GM19455 (cell line): ENCODE measurements at regions not wholly inside any gene's neighbourhood (a gene's known extent, or its start where the extent isn't known, plus 50 kb on each side); places are given as distances from the start of the nearest gene placed in this dataset.
"Not testable (repeated sequence)": the region's sequence is repeated elsewhere in the genome, so short reads cannot be mapped to it uniquely, and the experiment has no call there.

ENCODE experiments used
- ATAC-seq: cut with Tn5 transposase; IDR thresholded peaks from one replicate; pipeline ENCODE4 v1.9.1; 2021; ENCODE audit not compliant: unreplicated experiment

- no peak for ATAC-seq
These were observed 97.1 kb downstream of the PLPPR4 start for GRCh38 chr1:99361406-99361805.

- ATAC-seq = no peak
These were observed 99.2 kb downstream of the PLPPR4 start for GRCh38 chr1:99363531-99363930.

GRCh38 chr1:99365141-99365540 lies 100.8 kb downstream of the PLPPR4 start:
- ATAC-seq = no peak

GRCh38 chr1:99365545-99365944 lies 101.3 kb downstream of the PLPPR4 start:
- no peak for ATAC-seq

- no peak for ATAC-seq
These were observed 104.9 kb downstream of the PLPPR4 start for GRCh38 chr1:99369154-99369553.

- ATAC-seq = no peak
These were observed 106.2 kb downstream of the PLPPR4 start for GRCh38 chr1:99370476-99370875.

GRCh38 chr1:99371413-99371812 lies 107.1 kb downstream of the PLPPR4 start:
- ATAC-seq = no peak

GRCh38 chr1:99374109-99374508 lies 109.8 kb downstream of the PLPPR4 start:
- ATAC-seq = no peak

- not testable (repeated sequence) for ATAC-seq
These were observed 110.4 kb downstream of the PLPPR4 start for GRCh38 chr1:99374693-99375092.

GRCh38 chr1:99384021-99384420 lies 119.7 kb downstream of the PLPPR4 start:
- no peak for ATAC-seq

- ATAC-seq = no peak
These were observed 121.6 kb downstream of the PLPPR4 start for GRCh38 chr1:99385852-99386251.

- no peak for ATAC-seq
These were observed 132.1 kb downstream of the PLPPR4 start for GRCh38 chr1:99396389-99396788.

- ATAC-seq = no peak
These were observed 132.7 kb downstream of the PLPPR4 start for GRCh38 chr1:99397029-99397428.

- ATAC-seq = no peak
These were observed 133.6 kb downstream of the PLPPR4 start for GRCh38 chr1:99397863-99398262.

- ATAC-seq = not testable (repeated sequence)
These were observed 137.3 kb downstream of the PLPPR4 start for GRCh38 chr1:99401556-99401955.

GRCh38 chr1:99404399-99404798 lies 140.1 kb downstream of the PLPPR4 start:
- ATAC-seq = not testable (repeated sequence)

GRCh38 chr1:99405325-99405724 lies 141.0 kb downstream of the PLPPR4 start:
- ATAC-seq = not testable (repeated sequence)

GRCh38 chr1:99407018-99407417 lies 142.7 kb downstream of the PLPPR4 start:
- ATAC-seq = no peak

GRCh38 chr1:99424087-99424486 lies 159.8 kb downstream of the PLPPR4 start:
- ATAC-seq = no peak

- ATAC-seq = no peak
These were observed 165.5 kb downstream of the PLPPR4 start for GRCh38 chr1:99429754-99430153.

- no peak for ATAC-seq
These were observed 174.5 kb downstream of the PLPPR4 start for GRCh38 chr1:99438656-99439230.

- ATAC-seq = no peak
These were observed 175.3 kb downstream of the PLPPR4 start for GRCh38 chr1:99439433-99440075.
